GM21786 (cell line): ENCODE measurements at regions not wholly inside any gene's neighbourhood (a gene's known extent, or its start where the extent isn't known, plus 50 kb on each side); places are given as distances from the start of the nearest gene placed in this dataset.
"Not testable (repeated sequence)": the region's sequence is repeated elsewhere in the genome, so short reads cannot be mapped to it uniquely, and the experiment has no call there.

Experiments
- ATAC-seq: cut with Tn5 transposase; IDR thresholded peaks from one replicate; pipeline ENCODE4 v1.9.1; 2021; ENCODE audit not compliant: unreplicated experiment

GRCh38 chr2:52622266-52622665, 1145.3 kb upstream of the CHAC2 start:
- no peak for ATAC-seq

GRCh38 chr2:52613064-52613463, 1154.5 kb upstream of the CHAC2 start:
- no peak for ATAC-seq

- ATAC-seq = no peak
Observed at GRCh38 chr2:52611759-52612158, 1155.8 kb upstream of the CHAC2 start.

GRCh38 chr2:52608030-52608429, 1159.6 kb upstream of the CHAC2 start:
- no peak for ATAC-seq

GRCh38 chr2:52597346-52597745, 1170.3 kb upstream of the CHAC2 start:
- ATAC-seq = no peak

- ATAC-seq = no peak
Observed at GRCh38 chr2:52594026-52594425, 1173.6 kb upstream of the CHAC2 start.

- not testable (repeated sequence) for ATAC-seq
Observed at GRCh38 chr2:52584071-52584470, 1183.5 kb upstream of the CHAC2 start.

- ATAC-seq = no peak
Observed at GRCh38 chr2:52572469-52572894, 1195.1 kb upstream of the CHAC2 start.

GRCh38 chr2:52571380-52572347, 1195.9 kb upstream of the CHAC2 start:
- ATAC-seq = no peak

- ATAC-seq = no peak
Observed at GRCh38 chr2:52570716-52571115, 1196.9 kb upstream of the CHAC2 start.

- no peak for ATAC-seq
Observed at GRCh38 chr2:52563151-52563550, 1204.5 kb upstream of the CHAC2 start.

GRCh38 chr2:52558265-52558664, 1209.3 kb upstream of the CHAC2 start:
- ATAC-seq = no peak

- ATAC-seq = no peak
Observed at GRCh38 chr2:52542297-52542696, 1225.3 kb upstream of the CHAC2 start.

GRCh38 chr2:52539026-52539970, 1228.3 kb upstream of the CHAC2 start:
- ATAC-seq = no peak

- no peak for ATAC-seq
Observed at GRCh38 chr2:52537588-52537987, 1230.0 kb upstream of the CHAC2 start.

- no peak for ATAC-seq
Observed at GRCh38 chr2:52536929-52537460, 1230.6 kb upstream of the CHAC2 start.

- no peak for ATAC-seq
Observed at GRCh38 chr2:52532956-52533355, 1234.6 kb upstream of the CHAC2 start.

GRCh38 chr2:52526735-52527134, 1240.9 kb upstream of the CHAC2 start:
- ATAC-seq = no peak

GRCh38 chr2:52520644-52521043, 1247.0 kb upstream of the CHAC2 start:
- ATAC-seq = no peak

GRCh38 chr2:52518678-52519077, 1248.9 kb upstream of the CHAC2 start:
- ATAC-seq = no peak

- no peak for ATAC-seq
Observed at GRCh38 chr2:52512760-52513159, 1254.8 kb upstream of the CHAC2 start.
